ENCODE measurements at regions not wholly inside any gene's neighbourhood (a gene's known extent, or its start where the extent isn't known, plus 50 kb on each side); places are given as distances from the start of the nearest gene placed in this dataset.

DNA sequence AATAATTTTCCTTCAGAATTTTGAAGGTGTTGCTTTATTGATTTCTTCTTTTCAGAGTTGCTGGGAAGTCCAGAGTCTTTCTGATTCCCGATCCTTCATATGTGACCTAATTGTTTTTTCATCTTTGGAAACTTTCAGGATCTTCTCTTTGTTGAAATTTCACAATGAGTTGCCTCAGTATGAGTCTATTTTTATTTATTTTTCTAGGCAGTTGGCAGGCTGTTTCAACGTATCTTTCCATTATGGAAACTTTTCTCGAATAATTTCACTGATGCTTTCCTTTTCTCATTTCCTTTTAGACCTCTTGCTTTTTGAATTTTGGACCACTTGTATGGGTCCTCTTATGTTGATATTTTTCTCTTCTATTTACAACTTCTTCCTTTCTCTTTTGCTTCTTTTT lies 354.3 kb downstream of the TGFB2 start:
- Histone ChIP-seq H3K9ac (ENCODE audit: control insufficient read depth, insufficient read depth, low read length) (no peak overlapping the region), H3K79me2 (ENCODE audit: control insufficient read depth, insufficient read depth, low read length) (no peaks in the 10 kb centered on the region), H3K27ac (ENCODE audit: control insufficient read depth, insufficient read depth) (no peak overlapping the region), H2AFZ (ENCODE audit: control insufficient read depth, low read depth, low read length) (no peak overlapping the region), H3K4me1 (ENCODE audit: control insufficient read depth, insufficient read depth, low read length) (no peaks in the 10 kb centered on the region), H3K9me3 (replicated peaks; ENCODE audit: control insufficient read depth, insufficient read depth, low read length) (no peaks in the 10 kb centered on the region), H3K4me3 (no peak overlapping the region), H3K27me3 (replicated peaks in 1 of 2; ENCODE audit: control insufficient read depth in 2 of 2, insufficient read depth in 2 of 2, low read length in 1 of 2) (no peaks in the 10 kb centered on the region), H3K4me2 (ENCODE audit: control insufficient read depth, insufficient read depth) (no peak overlapping the region), H3K36me3 (ENCODE audit: control insufficient read depth in 2 of 2, insufficient read depth in 2 of 2, low read length in 1 of 2) (no peaks in the 10 kb centered on the region), H4K20me1 (ENCODE audit: control insufficient read depth, insufficient read depth) (no peaks in the 10 kb centered on the region)
- ChIA-PET POLR2A (no interaction called here), RAD21 (ENCODE audit: unreplicated experiment) (interaction anchor here (0.6 kb wide), 1 partner anchor 23 kb away, joined by 3 read pairs; no protein-coding TSS in a partner anchor), CTCF (interaction anchor here (1.2 kb wide), 1 partner anchor 12 kb away, joined by 3 read pairs; no protein-coding TSS in a partner anchor), SMC1A (ENCODE audit: uncharacterized antibody, unreplicated experiment) (no interaction called here)
- WGBS (ENCODE audit: insufficient coverage, insufficient replicate concordance, low lambda C conversion rate, missing lambda C conversion rate): 2% methylated on average over 3 of the region's 3 CpGs
- TF ChIP-seq, protein P1, sequence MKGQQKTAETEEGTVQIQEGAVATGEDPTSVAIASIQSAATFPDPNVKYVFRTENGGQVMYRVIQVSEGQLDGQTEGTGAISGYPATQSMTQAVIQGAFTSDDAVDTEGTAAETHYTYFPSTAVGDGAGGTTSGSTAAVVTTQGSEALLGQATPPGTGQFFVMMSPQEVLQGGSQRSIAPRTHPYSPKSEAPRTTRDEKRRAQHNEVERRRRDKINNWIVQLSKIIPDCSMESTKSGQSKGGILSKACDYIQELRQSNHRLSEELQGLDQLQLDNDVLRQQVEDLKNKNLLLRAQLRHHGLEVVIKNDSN (IDR thresholded peaks at IDR 0.05; ENCODE audit: borderline replicate concordance, extremely low read length, insufficient read depth, low read depth, low read length): no peak
- TF ChIP-seq ZSCAN29 (IDR thresholded peaks at IDR 0.05): no peak
- no peak for TF ChIP-seq IKZF2 (IDR thresholded peaks at IDR 0.05)
- no peak for FAIRE-seq
- DNase-seq (ENCODE audit: low read depth, low spot score): no peak
- in situ Hi-C loops (cut with MboI) (no loop called here), intact Hi-C loops (cut with micrococcal nuclease; ENCODE audit: unreplicated experiment) (no loop called here)
- no TSS peak for BruUV-seq (replicated peaks)
- ATAC-seq: no peak

DNA sequence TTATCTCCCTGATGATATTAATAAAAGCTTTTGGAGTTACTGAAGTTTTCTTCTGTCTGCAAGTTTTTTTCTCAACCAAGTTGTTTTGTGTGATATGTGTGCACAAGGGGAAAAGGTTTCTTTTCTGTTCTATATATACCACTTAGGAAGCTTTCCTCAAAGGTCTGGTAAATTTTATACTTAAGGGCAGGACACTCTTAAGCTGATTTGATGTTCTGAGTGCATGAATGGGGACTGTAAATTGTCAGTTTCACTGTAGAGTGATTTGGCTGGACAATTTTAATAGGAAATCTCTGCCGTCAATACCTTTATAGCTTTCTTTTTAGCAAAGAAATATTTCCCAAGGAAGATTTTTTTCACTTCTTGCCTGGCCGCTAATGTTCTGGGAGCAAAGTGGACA lies 354.7 kb downstream of the TGFB2 start:
- ChIA-PET SMC1A (ENCODE audit: uncharacterized antibody, unreplicated experiment) (no interaction called here), POLR2A (no interaction called here), RAD21 (ENCODE audit: unreplicated experiment) (interaction anchor here (0.6 kb wide), 1 partner anchor 23 kb away, joined by 3 read pairs; no protein-coding TSS in a partner anchor), CTCF (interaction anchor here (1.2 kb wide), 1 partner anchor 13 kb away, joined by 3 read pairs; no protein-coding TSS in a partner anchor)
- 39% methylated on average over 2 of the region's 2 CpGs for WGBS (ENCODE audit: insufficient coverage, insufficient replicate concordance, low lambda C conversion rate, missing lambda C conversion rate)
- DNase-seq (ENCODE audit: low read depth, low spot score) (no peak), FAIRE-seq (no peak), ATAC-seq (no peak)
- intact Hi-C loops (cut with micrococcal nuclease; ENCODE audit: unreplicated experiment): no loop called here
- Histone ChIP-seq H3K27ac (ENCODE audit: control insufficient read depth, insufficient read depth) (no peak overlapping the region), H4K20me1 (ENCODE audit: control insufficient read depth, insufficient read depth) (no peaks in the 10 kb centered on the region), H3K9me3 (replicated peaks; ENCODE audit: control insufficient read depth, insufficient read depth, low read length) (no peaks in the 10 kb centered on the region), H3K4me2 (ENCODE audit: control insufficient read depth, insufficient read depth) (no peak overlapping the region), H3K79me2 (ENCODE audit: control insufficient read depth, insufficient read depth, low read length) (no peaks in the 10 kb centered on the region), H3K4me3 (no peak overlapping the region), H3K27me3 (replicated peaks in 1 of 2; ENCODE audit: control insufficient read depth in 2 of 2, insufficient read depth in 2 of 2, low read length in 1 of 2) (no peaks in the 10 kb centered on the region), H3K36me3 (ENCODE audit: control insufficient read depth in 2 of 2, insufficient read depth in 2 of 2, low read length in 1 of 2) (no peaks in the 10 kb centered on the region), H2AFZ (ENCODE audit: control insufficient read depth, low read depth, low read length) (no peak overlapping the region), H3K4me1 (ENCODE audit: control insufficient read depth, insufficient read depth, low read length) (no peaks in the 10 kb centered on the region), H3K9ac (ENCODE audit: control insufficient read depth, insufficient read depth, low read length) (no peak overlapping the region)
- TF ChIP-seq CBFB (IDR thresholded peaks at IDR 0.05; ENCODE audit: low read depth) (no peak), FOXK2 (IDR thresholded peaks at IDR 0.05) (no peak), KAT2A (conservative IDR thresholded peaks at IDR 0.05; ENCODE audit: control insufficient read depth, low read depth, low read length) (no peak), HDGF (IDR thresholded peaks at IDR 0.05) (no peak), MTA3 (IDR thresholded peaks at IDR 0.05; ENCODE audit: borderline replicate concordance, low read length) (no peak), NRF1 (conservative IDR thresholded peaks at IDR 0.05; ENCODE audit: low read depth, low read length) (no peak), KLF5 (IDR thresholded peaks at IDR 0.05; ENCODE audit: partially characterized antibody) (no peak)
- TF ChIP-seq, protein P2, sequence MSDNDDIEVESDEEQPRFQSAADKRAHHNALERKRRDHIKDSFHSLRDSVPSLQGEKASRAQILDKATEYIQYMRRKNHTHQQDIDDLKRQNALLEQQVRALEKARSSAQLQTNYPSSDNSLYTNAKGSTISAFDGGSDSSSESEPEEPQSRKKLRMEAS (IDR thresholded peaks at IDR 0.05; ENCODE audit: low read depth, low read length): no peak
- BruUV-seq (replicated peaks): no TSS peak
- in situ Hi-C loops (cut with MboI): no loop called here

Measured in GM12878 (cell line).